ENCODE measurements at regions not wholly inside any gene's neighbourhood (a gene's known extent, or its start where the extent isn't known, plus 50 kb on each side); places are given as distances from the start of the nearest gene placed in this dataset.

GRCh38 chr3:132241776-132242514 lies 75.3 kb upstream of the ACP3 start:
- TF ChIP-seq TAF1 (IDR thresholded peaks at IDR 0.05; ENCODE audit: low read depth) (no peak), FOXM1 (IDR thresholded peaks at IDR 0.05; ENCODE audit: borderline replicate concordance, low read depth) (no peak), TCF12 (IDR thresholded peaks at IDR 0.05; ENCODE audit: low read depth) (no peak), REST (IDR thresholded peaks at IDR 0.05; ENCODE audit: low read depth) (no peak)

All from Ishikawa (cell line).